ENCODE measurements at regions not wholly inside any gene's neighbourhood (a gene's known extent, or its start where the extent isn't known, plus 50 kb on each side); places are given as distances from the start of the nearest gene placed in this dataset.

GRCh38 chr9:73807952-73808351 is 656.3 kb downstream of the ANXA1 start:
- TF ChIP-seq CTCF (IDR thresholded peaks at IDR 0.05) (no peak), POLR2A (IDR thresholded peaks at IDR 0.05; ENCODE audit: low read depth) (no peak), POLR2AphosphoS5 (IDR thresholded peaks at IDR 0.05) (no peak)

Measured in esophagus muscularis mucosa (tissue), 3 donors.